HG02623 (cell line): ENCODE measurements at regions not wholly inside any gene's neighbourhood (a gene's known extent, or its start where the extent isn't known, plus 50 kb on each side); places are given as distances from the start of the nearest gene placed in this dataset.

ENCODE experiments used
- ATAC-seq: cut with Tn5 transposase; IDR thresholded peaks from one replicate; pipeline ENCODE4 v1.9.1; 2021; ENCODE audit warnings: moderate library complexity; ENCODE audit not compliant: unreplicated experiment

DNA sequence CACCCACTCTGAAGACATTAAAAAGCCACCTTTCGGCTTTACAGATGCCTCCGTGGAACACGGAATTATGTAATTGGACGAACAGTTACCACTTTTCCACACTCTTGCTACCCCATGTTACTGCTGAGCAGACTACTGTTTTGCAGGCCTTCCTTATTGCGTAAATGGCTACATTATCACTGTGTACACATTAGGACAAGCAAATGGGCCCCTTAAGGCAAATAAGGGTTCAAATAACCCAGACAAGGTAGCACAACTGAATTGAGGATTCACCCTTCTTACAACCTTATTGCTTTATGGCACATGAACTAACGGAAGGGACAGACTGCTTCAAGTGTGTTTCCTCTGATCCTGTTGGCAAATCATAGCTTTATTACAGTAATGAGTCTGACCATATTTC is 832.2 kb upstream of the FANCL start:
- ATAC-seq: no peak

GRCh38 chr2:59068255-59068654 is 827.1 kb upstream of the FANCL start:
- ATAC-seq: no peak

DNA sequence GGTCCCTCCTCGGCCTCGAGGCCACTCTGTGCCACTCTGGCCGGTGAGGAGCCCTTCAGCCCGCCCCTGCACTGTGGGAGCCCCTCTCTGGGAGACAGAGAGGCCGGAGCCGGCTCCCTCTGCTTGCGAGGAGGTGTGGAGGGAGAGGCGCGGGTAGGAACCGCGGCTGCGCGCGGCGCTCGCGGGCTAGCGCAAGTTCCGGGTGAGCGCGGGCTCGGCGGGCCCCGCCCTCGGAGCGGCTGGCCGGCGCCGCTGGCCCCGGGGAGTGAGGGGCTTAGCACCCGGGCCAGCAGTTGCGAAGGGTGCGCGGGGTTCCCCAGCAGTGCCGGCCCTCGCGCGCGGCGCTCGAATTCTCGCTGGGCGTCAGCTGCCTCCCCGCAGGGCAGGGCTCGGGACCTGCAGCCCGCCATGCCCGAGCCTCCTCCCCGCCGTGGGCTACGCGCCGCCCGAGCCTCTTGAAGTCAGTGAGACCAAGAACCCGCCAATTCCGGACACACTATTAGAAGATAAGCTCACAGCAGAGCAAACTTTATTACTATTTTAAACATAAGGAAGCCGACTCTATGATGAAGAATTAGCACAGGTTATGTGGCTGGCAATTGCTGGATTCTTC is 825.8 kb upstream of the FANCL start:
- ATAC-seq: no peak

- ATAC-seq: no peak
These were observed 806.4 kb upstream of the FANCL start for GRCh38 chr2:59047373-59047995.

DNA sequence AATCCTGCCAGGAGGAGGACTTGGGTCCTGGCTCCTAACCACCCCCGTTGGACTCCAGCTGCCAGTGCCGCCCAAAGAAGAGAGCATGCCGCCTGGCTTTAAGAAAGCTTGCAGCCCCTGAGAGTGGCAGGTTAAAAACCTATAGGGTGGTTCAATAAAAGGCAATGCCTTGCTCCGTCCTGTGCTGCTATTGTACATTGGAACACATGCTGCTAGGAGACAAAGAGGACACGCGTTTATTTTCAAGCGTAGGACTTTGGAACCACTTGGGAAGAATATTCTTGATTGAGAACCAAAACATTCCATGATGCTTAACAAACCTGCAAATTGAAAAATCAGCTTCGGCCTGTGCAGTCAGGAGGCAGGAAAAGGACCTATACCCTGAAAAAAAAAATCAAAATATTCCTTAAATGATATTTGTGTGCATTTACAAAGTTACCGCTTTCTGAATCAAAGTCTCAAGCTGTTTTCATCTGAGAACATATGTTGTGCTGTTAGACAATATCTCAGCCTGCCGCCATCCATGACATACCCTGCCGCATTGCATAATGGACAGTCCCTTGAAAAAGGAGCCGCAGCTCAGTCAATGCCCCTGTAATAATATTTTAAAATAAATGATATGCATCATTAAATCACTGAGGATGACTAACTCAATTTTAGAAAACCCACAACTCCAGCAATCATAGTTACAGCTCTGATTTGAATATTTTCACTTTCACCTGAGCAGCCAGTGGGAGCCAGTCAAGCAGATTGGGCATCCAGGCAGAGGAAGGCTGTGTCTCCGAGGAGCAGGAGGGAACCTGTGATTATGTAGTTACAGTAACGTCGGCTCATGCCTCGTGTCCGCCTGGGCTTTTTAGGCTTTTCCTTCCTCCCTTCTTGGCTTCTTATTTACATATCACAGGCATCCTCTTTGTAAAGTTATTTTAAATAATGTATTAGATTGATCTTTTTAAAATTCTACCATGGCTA is 805.6 kb upstream of the FANCL start:
- ATAC-seq: no peak

- no peak for ATAC-seq
These were observed 803.6 kb upstream of the FANCL start for GRCh38 chr2:59044736-59045135.

GRCh38 chr2:59041139-59041538 is 800.0 kb upstream of the FANCL start:
- no peak for ATAC-seq

- ATAC-seq: no peak
These were observed 793.7 kb upstream of the FANCL start for GRCh38 chr2:59034837-59035236.

GRCh38 chr2:59034106-59034505 is 793.0 kb upstream of the FANCL start:
- ATAC-seq: no peak

DNA sequence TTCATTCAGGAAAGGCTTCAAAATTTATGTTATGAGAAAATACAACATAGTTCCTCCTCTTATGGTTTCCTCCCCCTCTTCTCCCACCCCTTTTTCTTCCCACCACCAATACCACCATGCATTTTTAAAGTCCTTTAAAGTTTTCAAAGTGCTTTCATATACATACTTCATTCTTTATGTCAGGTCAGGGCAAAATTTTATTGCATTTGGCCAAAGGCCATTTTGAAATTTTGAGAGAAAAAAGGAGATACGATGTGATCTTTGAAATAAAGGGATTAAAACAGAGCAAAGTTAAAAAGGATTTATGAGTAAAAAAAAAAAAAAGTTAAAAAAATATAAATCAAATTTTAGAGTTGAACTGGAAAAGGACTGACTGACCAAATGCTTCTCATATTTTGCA is 792.5 kb upstream of the FANCL start:
- no peak for ATAC-seq

DNA sequence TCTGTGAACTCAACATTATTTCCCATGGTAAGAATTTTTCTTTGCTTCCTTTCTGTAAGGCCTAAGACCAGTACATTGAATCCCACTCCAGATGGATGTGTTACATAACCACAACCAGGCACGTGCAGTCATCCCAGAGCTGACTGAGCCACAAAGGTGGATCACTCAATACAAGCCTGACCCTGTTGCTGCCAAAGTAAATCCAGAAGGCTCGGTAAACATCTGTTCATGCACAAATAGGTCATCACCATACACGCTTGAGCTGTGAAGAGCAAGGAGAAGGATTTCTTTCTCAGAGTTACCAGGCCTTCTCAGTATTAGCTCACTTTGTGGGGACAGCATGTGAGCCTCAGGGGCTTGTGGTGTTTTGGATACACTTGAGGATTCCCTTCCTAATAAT is 791.4 kb upstream of the FANCL start:
- ATAC-seq: no peak

- no peak for ATAC-seq
These were observed 787.9 kb upstream of the FANCL start for GRCh38 chr2:59029058-59029457.

- no peak for ATAC-seq
These were observed 786.2 kb upstream of the FANCL start for GRCh38 chr2:59027320-59027719.

DNA sequence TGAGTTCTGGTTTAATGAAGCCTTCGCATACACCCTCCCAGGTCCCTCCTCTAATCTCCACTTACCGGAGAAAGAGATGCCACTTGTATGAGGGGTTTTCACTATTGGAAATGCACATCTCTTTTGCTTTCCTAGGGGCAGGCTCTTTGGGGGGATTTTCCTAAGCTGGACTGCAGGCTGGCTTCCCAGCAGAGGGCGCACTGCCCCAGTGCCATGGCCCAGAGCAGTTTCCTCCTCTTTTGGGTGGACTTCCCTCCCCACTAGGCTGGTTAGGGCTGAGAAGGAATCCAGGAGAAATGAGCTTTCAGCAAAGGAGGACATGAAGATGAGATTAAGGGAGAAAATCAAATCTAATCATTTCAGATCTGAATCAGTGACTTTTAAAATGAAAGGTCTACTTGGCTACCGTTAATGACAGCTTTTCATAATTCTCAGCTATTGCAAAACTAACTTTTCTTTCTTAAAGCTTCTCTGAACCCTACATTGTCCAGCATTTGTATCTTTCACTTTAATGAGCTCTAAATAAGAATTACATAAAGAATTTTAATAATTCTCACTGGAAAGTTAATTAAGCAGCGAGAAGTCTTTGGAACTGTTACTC is 784.1 kb upstream of the FANCL start:
- peak; percentile 83 for ATAC-seq

- ATAC-seq: no peak
These were observed 780.7 kb upstream of the FANCL start for GRCh38 chr2:59021786-59022185.

GRCh38 chr2:59019566-59020159 is 778.5 kb upstream of the FANCL start:
- ATAC-seq: no peak

DNA sequence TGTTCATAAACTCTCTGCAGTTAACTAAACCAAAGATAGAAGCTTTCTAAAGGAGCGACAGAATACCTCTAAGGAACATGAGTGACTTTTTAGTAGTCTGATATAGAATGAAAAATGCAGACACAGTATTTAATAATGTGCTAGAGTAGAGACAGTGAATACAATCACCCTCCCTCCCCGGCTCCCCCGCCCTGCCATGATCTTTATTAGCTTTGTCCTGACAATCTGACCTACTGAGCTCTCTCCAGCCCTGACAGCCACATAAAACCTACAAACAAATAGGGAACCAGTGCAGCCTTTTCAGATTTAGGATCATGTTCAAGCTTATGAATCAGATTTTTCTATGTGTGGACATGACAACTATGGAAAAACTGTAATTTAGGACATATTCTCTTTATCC is 777.6 kb upstream of the FANCL start:
- ATAC-seq: no peak

- ATAC-seq: no peak
These were observed 773.9 kb upstream of the FANCL start for GRCh38 chr2:59015027-59015426.

DNA sequence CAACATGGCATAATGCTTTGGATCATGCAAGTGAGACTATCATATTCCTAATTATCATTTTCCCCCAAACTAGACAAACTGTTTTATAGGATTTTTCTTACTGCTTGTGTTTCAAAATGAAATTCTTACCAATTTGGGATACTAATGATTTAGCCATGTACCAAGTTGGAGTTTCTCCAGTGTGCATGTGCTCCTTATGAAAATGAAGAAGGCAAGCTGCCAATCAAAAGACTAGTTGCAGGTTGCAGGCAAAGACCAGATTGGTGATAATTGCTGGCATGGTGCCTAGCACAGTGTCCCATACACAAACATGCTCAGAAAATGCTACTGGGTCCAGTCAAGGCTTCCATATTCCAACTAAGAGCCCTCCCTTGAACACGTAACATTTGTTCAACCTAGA is 771.8 kb upstream of the FANCL start:
- ATAC-seq: no peak

DNA sequence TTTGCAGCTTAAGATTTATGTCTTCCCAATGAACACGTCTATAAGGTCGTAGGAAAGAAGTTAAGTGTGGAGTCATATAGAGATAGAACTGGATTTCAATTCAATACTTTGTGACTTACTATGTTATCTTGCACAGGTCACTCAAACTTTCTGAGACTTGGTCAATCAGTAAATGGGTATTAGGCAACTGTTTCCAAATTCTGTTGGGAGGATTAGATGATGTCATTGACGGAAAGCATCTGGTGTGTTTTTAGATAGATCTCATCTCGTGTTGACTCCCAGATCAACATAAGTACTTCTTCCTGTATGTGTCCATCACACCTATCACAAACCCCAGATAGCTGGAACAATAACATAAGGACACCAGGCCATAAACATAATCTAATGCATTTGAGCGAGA is 771.1 kb upstream of the FANCL start:
- no peak for ATAC-seq

GRCh38 chr2:59008950-59009349 is 767.8 kb upstream of the FANCL start:
- no peak for ATAC-seq
